NCI-H2196 treated with DMSO at 0.1 percent for 48 hours (cell line): ENCODE measurements at regions not wholly inside any gene's neighbourhood (a gene's known extent, or its start where the extent isn't known, plus 50 kb on each side); places are given as distances from the start of the nearest gene placed in this dataset.

Experiments
- DNase-seq: peaks from one replicate; lab custom pipeline; 2025; ENCODE audit not compliant: unreplicated experiment; lab: John Stamatoyannopoulos, UW

- DNase-seq = no peak
Observed at GRCh38 chr6:19655744-19656143, 181.4 kb upstream of the ID4 start.

DNA sequence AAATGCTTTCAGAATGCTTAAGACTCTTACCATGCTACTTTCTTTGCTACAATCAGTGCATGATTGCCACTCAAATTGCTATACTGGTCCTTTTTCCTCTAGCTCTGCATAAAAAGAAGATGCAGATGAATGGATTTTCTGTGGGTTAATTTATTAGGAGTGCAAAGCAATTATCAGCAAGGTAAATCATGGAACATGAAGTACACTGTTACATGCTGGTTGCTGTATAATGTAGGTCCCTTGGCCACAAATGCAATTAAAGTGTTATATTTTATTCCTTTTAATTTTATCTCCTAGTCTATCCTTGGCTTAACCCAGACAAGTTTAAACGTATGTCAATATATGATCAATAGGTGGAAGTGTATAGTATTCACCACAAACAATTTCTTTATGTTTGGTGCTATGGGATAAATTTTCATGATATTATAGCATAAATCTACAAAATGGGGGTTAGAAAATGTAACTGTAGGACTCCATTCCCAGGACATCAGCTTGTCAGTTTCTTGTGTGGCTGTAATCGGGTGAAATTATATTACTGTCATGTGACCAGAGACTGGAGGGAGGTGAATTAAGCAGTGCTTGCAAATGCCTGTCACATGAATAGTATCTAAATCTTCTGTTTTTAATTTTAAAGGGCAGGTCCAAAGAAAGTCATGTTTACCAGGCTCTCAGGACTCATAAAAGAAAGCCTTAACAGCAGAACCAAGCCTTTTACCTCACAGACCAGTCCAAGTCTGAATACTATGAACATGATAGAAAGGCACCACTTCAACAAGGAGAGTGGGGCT, 176.9 kb upstream of the ID4 start:
- DNase-seq = no peak

DNA sequence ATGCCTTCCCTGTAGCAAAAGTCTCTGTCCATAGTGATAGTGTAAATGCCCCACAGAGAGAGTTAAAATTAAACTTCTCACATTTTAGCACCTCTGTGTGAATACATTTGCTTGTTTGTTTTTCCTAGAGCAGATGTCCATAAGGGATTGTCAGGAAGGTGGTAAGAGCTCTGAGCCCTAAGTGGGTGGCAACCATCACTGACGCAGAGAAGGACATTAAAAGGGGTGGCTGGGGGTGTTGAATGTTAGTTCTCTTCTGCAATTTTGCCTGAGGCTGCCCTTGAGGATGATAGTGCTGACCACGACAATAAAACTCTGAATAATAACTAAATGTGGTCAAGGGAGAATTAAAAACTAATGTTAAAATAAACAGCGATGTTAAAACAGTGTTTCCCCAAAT, 174.3 kb upstream of the ID4 start:
- DNase-seq = no peak

GRCh38 chr6:19663479-19663878, 173.7 kb upstream of the ID4 start:
- DNase-seq = no peak

- DNase-seq = no peak
Observed at GRCh38 chr6:19664050-19664449, 173.1 kb upstream of the ID4 start.

DNA sequence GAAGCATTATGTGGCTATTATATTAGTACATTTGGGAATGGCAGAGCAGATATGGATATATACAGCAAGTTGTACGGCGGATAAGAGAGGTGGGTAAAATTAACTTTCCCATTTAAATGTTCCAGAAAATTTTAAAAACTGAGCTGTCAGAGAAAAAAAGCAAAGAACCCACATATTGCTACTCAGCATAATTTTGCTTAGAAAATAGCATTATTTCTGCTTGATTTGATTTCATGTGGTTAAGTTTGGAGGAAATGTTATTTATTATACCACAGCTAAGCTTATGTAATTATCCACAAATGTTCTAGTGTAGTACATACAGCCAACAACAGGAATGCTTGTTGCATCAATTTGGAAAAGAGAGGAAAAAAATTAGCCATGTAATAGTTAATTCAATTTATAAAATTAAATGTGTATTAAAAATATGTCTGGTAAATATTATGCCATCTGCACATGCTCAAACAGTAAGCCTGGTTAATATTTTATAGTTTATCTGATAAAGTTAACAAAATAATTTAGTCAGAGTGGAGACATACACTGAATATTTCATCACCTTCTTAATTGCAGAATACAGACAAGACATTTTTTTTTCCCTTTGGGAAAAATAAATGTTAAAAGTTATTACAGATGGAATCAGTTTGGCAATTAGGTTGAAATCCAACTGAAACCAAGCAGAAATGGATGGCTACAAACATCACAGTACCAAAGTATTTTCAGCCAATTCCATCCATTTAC, 172.1 kb upstream of the ID4 start:
- DNase-seq = no peak

DNA sequence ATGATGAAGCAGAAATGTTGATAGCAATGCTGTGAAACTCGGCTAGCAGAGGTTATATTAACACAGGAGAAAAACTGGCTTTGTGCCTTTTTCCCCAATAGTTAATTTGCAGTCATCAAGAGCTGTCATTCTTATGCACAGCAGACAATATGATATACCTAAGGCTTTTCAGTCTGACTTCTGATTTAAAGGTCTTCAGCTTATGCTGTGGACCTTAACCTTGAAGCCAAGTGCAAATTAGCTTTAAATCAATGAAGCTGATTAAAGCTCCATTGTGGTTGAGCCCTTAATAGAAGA, 171.6 kb upstream of the ID4 start:
- DNase-seq = no peak

DNA sequence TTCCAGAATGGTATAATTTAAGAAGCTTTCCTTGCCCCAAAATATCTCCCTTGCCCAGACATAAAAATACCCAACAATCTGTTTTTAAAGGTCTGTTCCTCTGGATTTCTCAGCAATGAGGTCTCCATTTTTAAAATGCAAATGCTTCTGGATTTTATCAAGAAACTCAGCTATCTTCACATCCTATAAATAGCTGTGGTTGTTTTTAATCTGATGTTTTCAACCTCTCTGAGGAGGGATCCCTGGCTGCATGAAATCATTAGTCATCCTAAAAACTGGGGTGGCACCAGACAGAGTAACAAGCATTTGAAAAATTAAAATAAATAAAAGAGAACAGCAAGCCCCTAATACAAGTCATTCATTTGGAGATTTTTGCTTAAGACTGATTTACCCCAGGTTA, 168.5 kb upstream of the ID4 start:
- DNase-seq = no peak

GRCh38 chr6:19669206-19669605, 168.0 kb upstream of the ID4 start:
- no peak for DNase-seq

DNA sequence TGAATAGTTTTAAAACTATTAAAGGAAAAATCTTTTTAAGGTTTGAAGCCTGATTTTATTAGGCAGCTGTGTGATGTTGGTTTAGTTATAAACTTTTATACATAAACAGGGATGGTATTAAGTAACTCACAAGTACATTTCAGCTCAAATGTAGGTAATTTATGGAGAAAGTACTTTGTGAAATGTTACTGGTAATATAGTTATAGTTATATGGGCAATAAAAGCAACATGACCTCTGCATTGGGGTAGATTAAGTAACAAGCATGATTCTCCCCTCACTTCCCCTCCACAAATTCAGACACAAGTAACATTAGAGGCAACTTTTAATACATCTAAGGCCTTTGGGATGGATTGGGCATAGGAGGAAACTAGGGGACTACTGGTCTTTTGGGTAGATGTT, 154.3 kb upstream of the ID4 start:
- DNase-seq = no peak

DNA sequence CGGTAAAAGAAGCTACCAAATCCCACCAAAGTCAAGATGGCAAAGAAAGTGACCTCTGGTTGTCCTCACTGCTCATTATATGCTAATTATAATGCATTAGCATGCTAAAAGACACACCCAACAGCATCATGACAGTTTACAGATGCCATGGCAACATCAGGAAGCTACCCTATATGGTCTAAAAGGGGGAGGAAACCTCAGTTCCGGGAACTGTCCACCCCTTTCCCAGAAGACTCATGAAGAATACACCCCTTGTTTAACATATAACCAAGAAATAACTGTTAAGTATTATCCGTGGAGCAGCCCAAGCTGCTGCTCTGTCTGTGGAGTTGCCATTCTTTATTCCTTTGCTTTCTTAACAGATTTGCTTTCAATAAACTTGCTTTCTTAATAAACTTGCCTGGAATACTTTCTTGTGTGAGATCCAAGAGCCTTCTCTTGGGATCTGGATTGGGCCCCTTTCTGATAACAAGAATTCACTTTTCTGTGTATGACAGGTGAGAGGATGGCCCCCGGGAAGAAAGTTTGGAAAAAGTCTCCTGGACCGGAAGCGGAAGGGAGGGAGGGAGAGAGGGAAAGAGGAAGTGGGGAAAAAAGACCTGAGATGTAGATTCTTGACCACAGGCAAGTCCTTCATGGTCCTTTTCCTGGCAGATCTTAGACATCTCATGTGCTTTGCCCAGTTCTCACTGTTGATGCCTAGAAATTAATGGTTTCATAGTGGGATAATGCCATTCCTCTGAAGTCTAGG, 146.7 kb upstream of the ID4 start:
- no peak for DNase-seq

DNA sequence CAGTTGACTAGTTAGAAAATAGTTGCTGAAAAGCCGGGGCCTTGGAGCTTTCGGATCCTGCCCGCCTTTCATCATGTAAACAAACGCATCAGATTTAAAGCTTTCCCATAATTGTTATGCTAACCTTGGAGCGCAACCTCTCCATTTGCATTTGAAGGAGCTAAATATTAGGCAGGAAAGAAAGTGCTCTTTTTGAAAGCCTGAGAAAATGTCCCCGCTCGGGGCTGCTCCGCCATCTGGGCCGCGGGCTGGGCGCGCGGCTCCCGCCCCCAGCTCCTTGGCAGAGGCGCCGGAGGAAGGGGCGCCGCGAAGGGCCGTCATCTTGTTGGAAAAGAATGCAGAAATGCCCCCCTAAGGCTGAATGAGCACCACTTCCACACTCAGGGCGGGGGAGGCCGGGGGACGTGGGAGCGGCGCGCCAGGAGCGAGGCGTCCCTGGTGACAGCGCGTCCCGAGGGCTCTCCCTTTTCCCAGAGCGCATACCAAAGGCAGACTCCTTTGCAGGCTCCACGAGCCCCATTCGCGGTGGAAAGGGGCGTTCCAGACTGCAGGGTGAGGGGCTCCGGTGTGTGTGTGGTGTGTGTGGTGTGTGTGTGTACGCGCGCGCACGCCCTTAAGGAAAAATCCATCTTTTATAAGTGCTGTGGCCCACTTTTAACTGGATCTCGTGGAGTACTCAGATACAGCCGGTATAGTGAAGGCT, 145.6 kb upstream of the ID4 start:
- DNase-seq = no peak

GRCh38 chr6:19692506-19693298, 144.5 kb upstream of the ID4 start:
- DNase-seq = no peak

- no peak for DNase-seq
Observed at GRCh38 chr6:19694697-19695096, 142.5 kb upstream of the ID4 start.

GRCh38 chr6:19697744-19698290, 139.4 kb upstream of the ID4 start:
- no peak for DNase-seq

GRCh38 chr6:19699932-19700331, 137.2 kb upstream of the ID4 start:
- no peak for DNase-seq

DNA sequence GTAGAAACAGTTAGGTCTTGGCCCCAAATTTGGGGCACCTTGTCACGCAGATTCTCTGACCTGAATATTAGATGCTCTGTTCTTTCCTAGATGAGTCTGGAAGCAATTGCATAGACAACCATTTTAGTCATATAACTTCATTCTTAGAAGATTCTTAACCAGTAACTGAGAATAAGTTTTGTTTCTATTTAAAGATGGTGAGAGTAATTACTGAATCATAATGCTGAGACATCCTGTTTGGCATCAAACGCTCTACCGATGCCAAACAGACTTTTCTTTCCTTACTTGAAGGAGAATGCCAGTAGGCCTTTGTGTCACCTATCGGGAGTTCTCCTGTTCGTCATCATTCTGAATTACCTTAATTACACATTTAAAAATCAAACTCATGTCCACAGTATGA, 131.6 kb upstream of the ID4 start:
- no peak for DNase-seq

DNA sequence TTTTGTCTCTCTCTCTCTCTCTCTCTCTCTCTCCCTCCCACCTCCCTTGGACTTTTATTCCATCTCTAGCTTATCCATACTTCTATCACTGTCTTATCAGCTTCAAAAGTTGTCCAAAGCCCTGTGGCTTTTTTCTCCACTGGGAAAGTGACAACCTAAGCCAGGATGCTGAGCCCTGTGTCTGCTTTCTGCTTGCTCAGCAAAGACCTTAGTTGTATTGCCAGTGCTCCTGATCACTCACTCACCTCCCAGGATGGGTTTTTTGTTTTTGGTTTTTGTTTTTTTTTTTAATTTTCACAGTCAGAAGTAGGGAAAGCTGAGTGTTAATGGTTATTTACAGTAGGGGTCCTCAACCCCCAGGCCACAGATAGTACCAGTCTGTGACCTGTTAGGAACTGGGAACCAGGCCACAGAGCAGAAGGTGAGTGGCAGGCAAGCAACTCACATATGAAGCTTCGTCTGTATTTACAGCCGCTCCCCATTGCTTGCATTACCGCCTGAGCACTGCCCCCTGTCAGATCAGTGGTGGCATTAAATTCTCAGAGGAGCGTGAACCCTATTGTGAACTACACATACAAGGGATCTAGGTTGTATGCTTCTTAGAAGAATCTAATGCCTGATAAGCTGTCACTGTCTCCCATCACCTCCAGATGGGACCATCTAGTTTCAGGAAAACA, 125.0 kb upstream of the ID4 start:
- no peak for DNase-seq

DNA sequence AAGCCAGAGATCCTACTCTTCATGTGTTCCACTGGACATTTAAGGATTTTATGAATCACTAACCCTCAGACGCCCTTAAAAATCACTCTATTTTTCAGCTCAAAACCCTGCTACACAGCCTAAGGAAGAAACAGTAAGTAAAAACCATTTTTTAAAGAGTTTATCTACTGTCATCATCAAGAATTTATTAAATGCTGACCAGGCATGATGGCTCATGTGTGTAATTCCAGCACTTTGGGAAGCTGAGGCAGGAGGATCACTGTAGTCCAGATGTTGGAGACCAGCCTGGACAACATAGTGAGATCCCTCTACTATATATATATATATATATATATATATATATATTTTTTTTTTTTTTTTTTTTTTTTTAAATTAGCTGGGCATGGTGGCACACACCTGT, 124.2 kb upstream of the ID4 start:
- no peak for DNase-seq

GRCh38 chr6:19713411-19713810, 123.8 kb upstream of the ID4 start:
- DNase-seq = no peak
